HTR-8/SVneo (cell line): ENCODE measurements at regions not wholly inside any gene's neighbourhood (a gene's known extent, or its start where the extent isn't known, plus 50 kb on each side); places are given as distances from the start of the nearest gene placed in this dataset.

Experiments used
- DNase-seq: peaks from one replicate; pipeline ENCODE4 v3.0.0; 2011; ENCODE audit warnings: low spot score, mixed read lengths; ENCODE audit not compliant: insufficient read length
- FAIRE-seq: peaks from 2 replicates; lab custom pipeline; 2011; peaks lifted over from hg19 to GRCh38; lab: Jason Lieb, UNC

DNA sequence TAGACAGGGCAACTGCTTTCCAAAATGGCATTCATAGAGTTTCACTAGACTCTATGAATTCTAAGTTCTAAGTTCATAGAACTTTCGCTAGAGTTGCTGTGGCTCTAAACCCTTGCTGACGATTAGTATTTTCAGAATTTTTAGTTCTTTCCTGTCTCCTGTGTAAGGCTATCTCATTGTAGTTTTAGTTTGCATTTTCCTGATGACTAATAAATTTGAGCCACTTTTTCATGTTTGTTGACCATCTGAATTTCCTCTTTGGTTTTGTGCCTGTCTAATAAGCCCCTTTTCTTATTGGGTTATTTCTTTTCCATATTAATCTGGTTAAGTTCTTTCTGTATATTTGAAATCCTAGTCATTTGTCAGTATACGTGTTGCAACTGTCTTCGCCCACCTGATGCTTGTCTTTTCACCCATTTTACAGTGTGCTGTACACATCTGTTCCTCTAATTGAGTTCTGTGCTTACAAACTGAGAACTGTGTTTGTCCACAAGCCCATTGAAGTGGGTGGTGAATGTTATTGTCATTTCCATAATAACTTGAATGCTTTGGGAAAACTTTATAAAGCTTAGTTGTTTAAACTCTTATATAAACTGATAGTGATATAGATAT, 177.7 kb upstream of the CDYL start:
- DNase-seq: no peak
- FAIRE-seq: no peak

DNA sequence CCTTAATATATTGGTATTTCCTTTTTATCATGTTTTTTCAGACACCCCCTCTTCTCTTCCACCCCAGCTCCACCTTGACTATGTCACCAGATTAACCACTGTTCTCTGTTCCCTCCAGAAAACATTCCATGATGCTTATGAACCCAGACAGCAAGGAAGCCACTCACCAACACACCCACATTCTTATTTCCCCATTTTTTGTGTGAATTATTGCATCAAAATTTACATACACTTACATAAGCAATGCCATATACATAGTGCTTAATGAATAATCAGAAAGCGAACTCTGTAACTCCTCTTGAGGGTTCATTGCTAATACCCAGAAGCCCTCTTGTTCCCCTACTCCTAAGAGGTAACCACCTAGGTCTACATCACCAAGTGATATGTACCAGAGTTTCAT, 182.3 kb upstream of the CDYL start:
- no peak for DNase-seq
- FAIRE-seq: no peak

DNA sequence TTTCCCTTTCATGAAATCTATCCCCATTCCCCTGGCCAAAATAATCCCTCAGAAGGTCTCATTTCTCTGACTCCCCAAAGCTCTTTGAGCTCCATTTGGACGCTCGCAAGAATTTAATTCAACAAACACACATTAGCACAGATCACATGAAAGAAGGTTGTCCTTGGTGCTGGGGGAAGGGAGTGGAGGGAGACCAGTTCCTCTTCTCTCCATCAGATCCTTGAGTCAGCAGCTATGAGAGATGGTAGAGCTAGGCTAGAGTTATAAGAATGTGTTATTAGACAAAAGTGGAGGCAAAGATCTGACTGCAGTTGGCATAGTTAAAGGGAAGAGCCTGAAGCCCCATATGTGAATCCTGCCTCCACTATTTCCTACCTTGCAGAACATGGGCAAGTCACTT, 184.2 kb upstream of the CDYL start:
- no peak for FAIRE-seq
- no peak for DNase-seq

DNA sequence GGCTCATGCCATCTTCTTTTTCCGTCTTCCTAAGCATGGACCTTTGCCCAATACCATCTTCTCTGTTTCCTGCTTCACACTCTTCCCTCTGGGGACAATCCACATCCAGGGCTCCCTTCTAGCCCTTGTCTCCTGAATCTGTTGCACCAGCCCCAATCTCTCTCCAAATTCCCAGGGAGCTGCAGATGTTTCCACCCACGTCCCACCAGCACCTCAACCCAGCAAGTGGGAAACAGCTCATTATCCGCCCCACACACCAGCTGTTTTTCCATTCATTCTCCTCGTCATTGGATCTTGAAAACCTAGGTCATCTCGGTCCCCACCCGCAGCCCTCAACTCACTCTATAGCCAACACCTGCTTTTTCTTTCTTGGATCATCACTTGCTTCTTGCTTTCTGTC, 185.0 kb upstream of the CDYL start:
- FAIRE-seq (no peak), DNase-seq (no peak)

DNA sequence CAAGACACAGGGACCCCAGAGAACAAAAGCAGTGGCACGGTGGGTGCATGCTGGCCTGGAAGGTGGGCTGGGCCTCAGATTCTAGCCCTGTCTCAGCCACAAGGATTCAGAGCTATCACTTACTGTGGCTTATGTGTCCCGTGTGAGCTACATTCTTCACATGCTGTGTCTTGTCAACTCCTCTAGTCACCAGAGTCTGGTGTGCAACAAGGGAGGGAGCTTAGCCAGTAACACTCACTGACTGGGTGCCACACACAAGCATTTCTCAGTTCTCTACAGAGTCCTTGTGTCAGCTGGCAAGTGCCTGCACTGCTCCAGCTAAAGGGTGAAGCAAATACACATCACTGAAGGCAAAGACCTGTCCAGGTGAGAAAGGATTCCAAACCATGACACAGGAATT, 186.9 kb upstream of the CDYL start:
- FAIRE-seq (peak; percentile 80), DNase-seq (no peak)

DNA sequence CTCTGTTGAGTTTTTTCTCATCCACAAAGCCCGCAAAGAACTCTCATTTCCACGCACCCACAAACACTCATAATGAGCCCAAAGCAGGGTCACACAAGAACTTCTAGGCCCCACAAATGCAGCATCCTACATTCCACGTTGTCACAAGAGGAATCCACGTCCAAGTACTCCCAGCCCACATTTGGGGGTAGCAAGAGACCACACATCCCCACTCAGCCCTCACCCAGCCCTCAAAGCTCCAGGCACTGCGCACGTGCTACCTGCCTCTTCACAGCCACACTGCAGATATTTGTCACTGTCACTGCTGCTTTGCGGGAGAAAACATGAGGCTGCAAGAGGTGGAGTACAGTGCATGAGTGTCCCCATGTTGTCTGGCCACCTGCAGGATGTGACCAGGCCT, 187.6 kb upstream of the CDYL start:
- no peak for FAIRE-seq
- no peak for DNase-seq

DNA sequence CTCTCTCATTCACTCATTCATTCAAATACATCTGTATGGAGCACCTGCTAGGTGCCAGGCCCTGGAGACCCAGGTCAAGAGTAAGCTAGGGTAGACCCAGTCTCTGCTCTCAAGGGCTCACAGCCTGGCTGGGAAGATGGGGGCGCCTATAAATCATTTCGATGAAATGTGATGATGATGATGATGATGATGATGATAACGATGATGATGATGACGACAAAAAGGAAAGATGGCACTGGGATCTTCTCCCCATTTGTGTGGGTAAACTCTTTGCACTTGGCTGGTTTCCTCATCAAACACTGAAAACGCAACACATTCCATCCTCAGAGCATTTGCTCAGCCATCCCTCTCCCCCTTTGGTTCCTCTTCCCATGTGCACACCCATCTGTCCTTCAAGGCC, 188.0 kb upstream of the CDYL start:
- FAIRE-seq: no peak

DNA sequence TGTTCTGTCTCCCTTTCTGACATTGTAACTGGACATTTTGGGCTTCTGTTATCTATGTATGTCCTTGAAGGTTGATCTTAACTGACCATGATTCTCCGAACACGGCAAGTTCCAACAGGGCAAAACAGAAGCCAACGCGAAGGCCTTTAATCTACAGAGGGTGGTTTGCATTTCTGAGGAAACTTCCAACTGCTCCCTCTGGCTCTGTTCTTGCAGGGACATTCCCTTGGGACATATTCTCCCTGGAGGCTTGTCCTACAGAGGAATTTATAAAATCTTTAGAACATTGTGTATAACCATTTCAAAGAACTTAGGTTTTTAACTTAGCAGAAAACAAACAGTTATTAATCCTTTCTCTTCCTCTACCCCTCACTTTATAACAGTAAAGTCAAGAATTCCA, 189.0 kb upstream of the CDYL start:
- no peak for DNase-seq
- no peak for FAIRE-seq

More for the DNA sequence above, 188.0 kb upstream of the CDYL start:
- DNase-seq: no peak

DNA sequence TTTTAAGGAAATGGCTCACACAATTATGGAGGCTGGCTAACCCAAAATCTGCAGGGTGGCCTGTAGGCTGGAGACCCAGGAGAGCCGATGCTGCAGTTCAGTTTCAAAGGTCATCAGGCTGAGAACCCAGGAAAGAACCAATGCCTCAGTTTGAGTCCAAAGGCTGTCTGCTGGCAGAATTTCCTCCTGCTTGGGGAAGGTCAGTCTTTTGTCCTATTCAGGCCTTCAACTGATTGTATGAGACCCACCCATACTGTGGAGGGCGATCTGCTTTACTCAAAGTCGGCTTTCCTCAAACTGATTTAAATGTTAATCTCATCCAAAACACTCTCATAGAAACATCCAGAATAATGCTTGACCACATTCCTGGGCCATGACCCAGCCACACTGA, 189.7 kb upstream of the CDYL start:
- DNase-seq (no peak), FAIRE-seq (no peak)

DNA sequence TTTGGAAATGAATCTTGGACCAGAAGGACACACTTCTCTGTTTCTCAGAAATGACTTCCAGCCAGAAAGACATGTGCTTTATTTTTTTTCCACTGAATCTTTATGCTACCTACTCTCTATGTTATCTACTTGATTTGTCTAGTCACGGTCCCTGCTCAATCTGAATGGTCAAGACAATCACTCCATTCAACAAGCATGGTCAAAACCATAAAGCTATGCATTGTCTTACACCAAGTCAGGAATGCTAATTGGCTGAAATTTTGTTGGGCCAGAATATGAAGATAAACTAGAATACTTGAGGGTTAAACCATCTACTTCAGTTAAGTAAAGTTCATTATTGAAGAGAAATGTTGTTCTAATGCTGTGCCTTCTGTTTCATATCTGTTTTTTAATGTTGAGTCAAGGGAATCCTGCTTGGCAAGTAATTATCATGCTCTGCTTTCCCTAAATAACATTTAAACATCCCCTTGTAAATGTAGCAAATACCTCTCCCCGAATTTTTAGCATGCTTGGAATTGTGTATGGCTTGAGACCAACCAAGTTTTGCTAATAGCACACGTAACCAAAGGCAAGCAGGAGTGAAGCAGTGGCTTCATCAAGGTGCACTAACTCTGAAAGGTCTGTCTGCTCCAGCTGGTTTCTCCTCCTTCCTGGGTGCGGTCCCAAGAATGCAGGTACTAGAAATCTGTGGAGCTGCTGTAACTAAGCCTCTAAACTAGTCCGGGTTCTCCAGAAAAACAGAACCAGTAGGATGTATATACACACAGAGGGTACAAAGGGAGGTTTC, 190.3 kb upstream of the CDYL start:
- DNase-seq (no peak), FAIRE-seq (no peak)

DNA sequence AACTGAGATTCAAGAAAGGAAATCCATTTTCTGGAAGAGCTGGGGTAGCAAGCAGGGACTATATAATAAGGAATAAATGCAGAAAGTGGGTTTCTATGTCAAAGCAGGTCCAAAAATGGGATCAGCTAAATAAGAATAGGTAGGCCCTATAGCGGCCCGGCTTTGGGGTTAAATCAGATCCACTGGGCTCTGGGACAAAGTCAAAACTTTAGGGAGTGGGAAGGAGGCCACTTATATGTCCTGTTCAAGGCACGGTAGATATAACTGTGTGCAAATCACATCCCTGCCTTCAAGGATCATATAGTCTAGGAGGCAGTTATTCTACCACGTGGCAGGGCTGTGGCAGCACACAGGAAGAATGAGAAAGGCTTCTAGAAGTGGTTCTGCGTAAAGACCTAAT, 191.4 kb upstream of the CDYL start:
- DNase-seq (no peak), FAIRE-seq (no peak)

DNA sequence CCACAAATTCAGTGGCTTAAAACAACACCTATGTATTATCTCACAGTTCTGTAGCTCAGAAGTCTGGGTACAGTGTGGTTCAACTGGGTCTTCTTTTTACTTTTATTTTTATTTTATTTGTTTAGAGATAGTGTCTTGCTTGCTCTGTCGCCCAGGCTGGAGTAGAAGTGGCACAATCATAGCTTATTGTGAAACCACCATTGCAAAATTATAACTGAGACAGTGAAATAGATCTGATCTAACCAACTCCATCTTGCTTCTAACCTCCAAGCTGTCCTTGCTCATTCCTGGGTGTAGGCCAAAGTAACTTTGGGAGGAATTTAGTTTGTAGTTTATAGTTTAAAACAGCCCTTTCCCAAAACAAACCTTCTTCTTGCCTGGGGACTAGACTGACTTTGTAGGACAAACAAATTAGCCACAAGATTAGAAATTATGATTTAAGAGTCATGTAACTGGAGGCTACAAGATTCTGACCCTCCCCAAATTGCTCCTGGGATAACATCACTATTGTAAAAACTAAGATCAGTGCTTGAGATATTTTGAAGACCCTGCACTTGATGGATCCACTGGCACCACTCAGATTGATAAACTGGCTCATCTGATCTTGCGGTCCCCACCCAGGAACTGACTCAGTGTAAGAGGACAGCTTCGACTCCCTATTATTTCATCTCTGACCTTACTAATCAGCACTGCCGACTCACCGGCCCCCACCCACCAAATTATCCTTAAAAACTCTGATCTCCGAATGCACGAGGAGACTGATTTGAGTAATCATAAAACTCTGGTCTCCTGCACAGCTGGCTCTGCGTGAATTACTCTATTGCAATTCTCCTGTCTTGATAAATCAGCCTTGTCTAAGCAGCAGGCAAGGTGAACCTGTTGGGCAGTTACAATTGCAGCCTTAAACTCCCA, 193.4 kb upstream of the CDYL start:
- FAIRE-seq (peak; percentile 48), DNase-seq (no peak)

DNA sequence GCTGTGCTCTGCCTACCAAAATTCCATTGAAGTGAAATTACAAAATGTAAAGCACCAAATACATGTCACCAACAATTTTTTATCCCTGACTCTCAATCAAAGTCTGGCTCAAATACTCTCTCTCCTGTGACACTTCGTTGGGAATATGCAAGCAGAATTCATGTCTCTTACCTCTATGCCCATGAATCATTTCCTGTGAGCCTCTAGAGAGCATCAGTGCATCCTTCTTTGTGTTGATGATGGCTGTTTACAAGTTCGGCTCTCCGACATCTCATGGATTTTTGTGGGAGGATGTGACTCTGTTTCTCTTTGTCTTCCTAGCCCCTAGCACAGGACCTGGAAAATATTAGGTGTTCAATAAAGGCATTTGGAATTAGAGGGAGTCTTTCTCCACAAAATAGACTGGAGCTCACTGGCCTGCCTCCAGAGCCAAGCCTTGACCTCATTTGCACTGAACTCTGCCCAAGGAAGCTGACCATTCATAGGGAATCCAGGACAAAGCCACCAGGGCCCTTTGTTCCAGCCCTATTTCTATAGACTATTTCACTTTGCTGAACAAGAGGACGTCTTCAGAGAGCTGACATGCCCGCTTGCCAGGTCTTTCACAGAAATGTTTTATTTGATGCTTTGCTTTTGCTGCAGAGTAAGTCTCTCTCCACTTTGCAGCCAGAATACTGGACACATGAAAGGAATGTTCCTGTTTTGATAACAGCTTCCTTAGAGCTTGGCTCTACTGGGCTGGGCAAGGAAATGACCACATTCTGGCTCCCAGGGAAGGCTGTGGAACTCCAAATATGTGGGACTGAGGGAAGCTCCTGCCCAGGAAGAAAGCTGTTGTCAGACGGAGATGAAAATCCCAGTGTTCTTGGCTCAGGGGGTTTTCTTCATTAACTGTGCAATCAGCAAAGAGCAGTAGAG, 194.5 kb upstream of the CDYL start:
- DNase-seq (peak; percentile 66), FAIRE-seq (no peak)

DNA sequence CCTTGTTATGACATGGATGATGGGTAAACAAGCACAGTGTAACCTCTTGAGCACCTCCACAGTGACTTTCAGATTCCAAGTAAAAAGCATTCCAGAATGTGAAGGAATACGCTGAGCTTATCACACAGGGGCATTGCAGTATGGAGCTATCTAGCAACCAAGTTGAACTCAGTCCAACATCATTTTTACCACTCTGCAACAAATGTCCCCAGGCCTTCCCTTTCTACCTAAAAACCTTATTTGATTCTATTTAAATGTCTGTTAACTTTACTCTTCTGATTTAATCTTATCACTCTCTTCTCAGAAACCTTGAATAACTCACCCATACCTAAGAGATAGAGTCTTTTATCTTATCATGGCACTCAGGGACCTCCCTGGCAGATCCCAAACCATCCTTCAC, 195.8 kb upstream of the CDYL start:
- DNase-seq (no peak), FAIRE-seq (no peak)

DNA sequence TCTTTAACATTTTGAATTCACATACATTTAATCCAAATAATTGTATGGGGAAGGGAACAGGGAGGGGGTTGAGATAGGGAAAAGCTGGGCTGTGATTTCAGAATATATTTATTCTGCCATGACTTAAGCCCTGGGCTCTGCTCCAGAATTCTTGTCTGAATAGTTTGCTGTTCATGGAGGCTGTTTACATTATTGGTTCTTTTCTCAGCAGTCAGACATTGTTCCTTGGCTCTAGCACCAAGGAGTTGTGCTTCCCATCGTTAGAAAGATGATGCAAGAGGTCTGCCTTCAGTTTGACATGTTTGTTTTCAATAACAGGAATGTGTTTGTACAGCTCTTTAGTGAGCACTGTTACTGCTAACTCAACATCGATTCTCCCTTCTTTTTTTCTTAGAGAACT, 198.8 kb upstream of the CDYL start:
- no peak for FAIRE-seq

DNA sequence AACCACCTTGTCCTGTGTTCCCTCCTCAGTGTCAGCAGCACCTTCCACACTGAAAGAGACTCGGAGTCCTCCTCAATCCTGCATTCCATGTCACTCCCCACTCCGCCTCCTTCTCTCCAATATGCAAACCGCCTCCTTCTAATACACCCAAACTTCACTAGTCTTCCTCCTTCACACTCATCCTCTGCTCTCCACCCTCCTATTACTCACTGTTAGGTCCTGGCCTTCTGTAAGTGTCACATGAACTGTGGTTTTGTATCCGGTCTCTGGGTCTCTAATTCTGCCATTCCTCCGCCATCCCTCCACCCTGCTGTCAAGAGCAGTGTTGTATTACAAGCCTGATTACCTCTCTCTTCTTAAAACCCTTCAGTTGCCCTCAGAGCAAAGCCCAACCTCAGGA, 200.5 kb upstream of the CDYL start:
- FAIRE-seq (no peak), DNase-seq (no peak)

More for the DNA sequence above, 198.8 kb upstream of the CDYL start:
- no peak for DNase-seq

DNA sequence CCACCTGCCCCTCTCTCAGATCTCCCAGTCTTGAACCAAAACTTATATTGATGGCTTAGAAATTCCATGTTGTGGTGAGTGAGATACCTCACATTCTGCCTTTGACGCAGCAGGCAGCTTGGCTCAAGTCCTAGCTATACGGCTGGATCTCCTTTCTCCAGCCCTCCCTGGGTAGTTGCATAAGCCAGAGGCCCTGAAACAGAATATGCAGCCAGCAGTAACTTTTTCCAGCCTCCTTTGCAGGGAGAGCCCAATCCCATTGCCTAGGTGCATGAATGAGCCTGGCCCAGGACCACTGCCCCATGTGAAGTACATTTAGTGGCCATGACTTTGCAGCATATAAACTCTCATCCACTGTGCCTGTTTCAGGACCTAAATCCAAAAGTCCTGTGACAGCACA, 202.2 kb upstream of the CDYL start:
- FAIRE-seq: no peak
- DNase-seq: no peak

DNA sequence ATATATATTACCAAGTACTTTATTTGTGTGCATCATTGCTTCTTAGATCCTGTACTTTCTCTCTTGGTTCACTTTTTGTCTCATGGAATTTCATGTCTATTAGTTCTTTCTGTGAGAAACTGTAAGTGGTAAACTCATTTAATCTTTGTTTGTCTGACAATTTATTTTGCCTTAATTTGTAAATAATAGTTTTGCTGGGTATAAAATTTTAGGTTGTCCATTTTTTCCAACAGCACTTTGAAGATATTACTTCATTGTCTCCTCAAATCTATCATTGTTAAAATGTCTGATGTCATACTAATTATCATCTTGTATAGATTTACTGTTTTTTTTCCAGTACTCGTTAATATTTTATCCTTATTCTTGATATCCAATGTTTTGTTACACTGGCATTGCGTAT, 205.2 kb upstream of the CDYL start:
- DNase-seq (no peak), FAIRE-seq (no peak)

DNA sequence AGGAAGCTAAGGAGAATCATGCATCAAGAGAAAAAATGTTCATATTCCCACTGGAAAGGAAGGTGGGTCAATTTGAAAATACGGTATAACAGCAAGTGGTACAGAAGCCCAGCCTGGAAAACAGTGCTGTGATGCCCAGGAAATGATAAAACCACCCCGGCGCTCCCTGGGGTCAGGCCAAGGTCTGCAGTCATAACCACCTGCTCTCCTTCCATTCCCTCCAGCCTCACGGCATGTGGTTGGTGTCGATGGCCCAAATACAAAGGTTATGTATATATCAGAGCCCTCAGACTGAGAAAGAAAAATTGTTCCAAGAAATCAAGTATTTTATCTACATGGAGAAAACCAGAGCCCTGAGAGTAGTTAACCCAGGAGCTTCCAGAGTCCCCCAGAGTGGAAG, 208.1 kb upstream of the CDYL start:
- FAIRE-seq (no peak), DNase-seq (no peak)

DNA sequence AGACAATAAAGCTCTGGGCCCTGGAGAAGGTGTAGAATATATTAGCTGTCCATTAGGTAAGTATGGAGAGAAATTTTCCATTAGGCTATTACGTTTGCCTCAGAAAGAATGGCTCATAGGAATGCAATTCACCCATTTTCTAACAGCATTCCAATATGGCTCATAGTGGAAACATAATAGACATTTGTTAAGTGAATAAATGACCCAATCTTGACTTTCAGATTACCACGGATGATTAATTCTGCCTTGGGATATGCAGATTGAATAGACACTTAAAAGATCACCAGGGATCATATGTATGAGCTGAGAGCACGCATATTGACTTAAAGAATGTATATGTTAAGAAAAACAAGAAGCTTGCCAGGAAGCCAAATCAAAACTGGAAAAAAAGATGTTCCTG, 209.1 kb upstream of the CDYL start:
- FAIRE-seq: no peak
- peak; percentile 11 for DNase-seq
